ENCODE measurements at regions not wholly inside any gene's neighbourhood (a gene's known extent, or its start where the extent isn't known, plus 50 kb on each side); places are given as distances from the start of the nearest gene placed in this dataset.

DNA sequence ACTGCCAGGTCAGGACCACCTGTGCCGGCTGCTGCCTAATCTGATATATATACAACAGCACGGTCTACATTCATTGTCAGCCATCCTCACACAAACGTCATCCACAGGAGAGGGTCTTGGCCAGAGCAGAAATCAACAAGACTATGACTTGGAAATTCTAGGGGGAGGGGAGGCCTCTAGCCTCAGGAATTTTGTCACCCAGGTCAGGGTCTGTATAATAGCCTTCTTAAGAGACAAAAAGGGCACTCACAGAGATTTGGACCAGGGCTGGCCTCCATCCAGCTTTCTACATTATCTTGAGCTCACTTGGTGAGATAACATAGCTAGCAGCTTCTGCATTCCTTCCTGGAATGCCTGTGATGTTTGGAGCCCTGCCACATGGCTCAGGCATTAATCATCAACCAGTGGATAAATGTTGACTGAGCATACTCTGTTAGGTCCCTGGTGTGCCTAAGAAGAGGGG is 50.4 kb upstream of the CTIF start:
- TF ChIP-seq, protein P1, sequence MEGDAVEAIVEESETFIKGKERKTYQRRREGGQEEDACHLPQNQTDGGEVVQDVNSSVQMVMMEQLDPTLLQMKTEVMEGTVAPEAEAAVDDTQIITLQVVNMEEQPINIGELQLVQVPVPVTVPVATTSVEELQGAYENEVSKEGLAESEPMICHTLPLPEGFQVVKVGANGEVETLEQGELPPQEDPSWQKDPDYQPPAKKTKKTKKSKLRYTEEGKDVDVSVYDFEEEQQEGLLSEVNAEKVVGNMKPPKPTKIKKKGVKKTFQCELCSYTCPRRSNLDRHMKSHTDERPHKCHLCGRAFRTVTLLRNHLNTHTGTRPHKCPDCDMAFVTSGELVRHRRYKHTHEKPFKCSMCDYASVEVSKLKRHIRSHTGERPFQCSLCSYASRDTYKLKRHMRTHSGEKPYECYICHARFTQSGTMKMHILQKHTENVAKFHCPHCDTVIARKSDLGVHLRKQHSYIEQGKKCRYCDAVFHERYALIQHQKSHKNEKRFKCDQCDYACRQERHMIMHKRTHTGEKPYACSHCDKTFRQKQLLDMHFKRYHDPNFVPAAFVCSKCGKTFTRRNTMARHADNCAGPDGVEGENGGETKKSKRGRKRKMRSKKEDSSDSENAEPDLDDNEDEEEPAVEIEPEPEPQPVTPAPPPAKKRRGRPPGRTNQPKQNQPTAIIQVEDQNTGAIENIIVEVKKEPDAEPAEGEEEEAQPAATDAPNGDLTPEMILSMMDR (IDR thresholded peaks at IDR 0.05) = no peak
- TF ChIP-seq POLR2A (IDR thresholded peaks at IDR 0.05) = no peak
- peak; percentile 71 for TF ChIP-seq POLR2AphosphoS5 (IDR thresholded peaks at IDR 0.05)
